ENCODE measurements at regions not wholly inside any gene's neighbourhood (a gene's known extent, or its start where the extent isn't known, plus 50 kb on each side); places are given as distances from the start of the nearest gene placed in this dataset.

- no peak for TF ChIP-seq CTCF (IDR thresholded peaks at IDR 0.05)
- TF ChIP-seq POLR2A (IDR thresholded peaks at IDR 0.05): no peak
These were observed 237.6 kb upstream of the FOXF1 start for GRCh38 chr16:86272744-86273143.

Data from lower leg skin (tissue), 3 donors.